IMR-90 (cell line): ENCODE measurements at regions not wholly inside any gene's neighbourhood (a gene's known extent, or its start where the extent isn't known, plus 50 kb on each side); places are given as distances from the start of the nearest gene placed in this dataset.

Source experiments
- ATAC-seq: fragments of 200-7000 bp; cut with Tn5 transposase; 2 replicates; pipeline ENCODE4 v1.9.1; 2020; ENCODE audit warnings: low read depth, mild to moderate bottlenecking, moderate library complexity
- BruUV-seq: library from RNA; stranded (reverse); fragments of 400-500 nt; replicated peaks from 2 replicates; lab custom pipeline; 2021; lab: Mats Ljungman, UMichigan
- CTCF ChIA-PET: fragments of 300-600 bp; formaldehyde crosslinking; extraction: SDS; loops from one replicate; lab custom pipeline; 2021; ENCODE audit warnings: antibody characterized with exemption; lab: Yijun Ruan, JAX
- POLR2A ChIA-PET: fragments of 300-600 bp; sonication (Branson Sonifier 250); formaldehyde crosslinking; loops from one replicate; lab custom pipeline; 2022; ENCODE audit warnings: antibody characterized with exemption; ENCODE audit not compliant: unreplicated experiment; lab: Charles Lee
- DNase-seq: peaks from one replicate; pipeline ENCODE4 v3.0.0; 2013
- H2AFZ ChIP-seq: replicated peaks from 2 replicates; pipeline ENCODE3; 2013; ENCODE audit warnings: low read length, mild to moderate bottlenecking; ENCODE audit not compliant: poor library complexity
- H2AK5ac ChIP-seq: 2 replicates; pipeline ENCODE4 v1.6.1; 2013; ENCODE audit warnings: low read depth, low read length, inconsistent platforms
- H2AK9ac ChIP-seq: replicated peaks from 2 replicates; pipeline ENCODE3; 2013; ENCODE audit warnings: mild to moderate bottlenecking, low read depth, low read length, moderate library complexity; ENCODE audit not compliant: poor library complexity
- H2BK120ac ChIP-seq: 2 replicates; pipeline ENCODE4 v1.6.1; 2013; ENCODE audit warnings: low read depth, low read length, inconsistent platforms
- H2BK15ac ChIP-seq: 3 replicates; pipeline ENCODE4 v1.6.1; 2013; ENCODE audit warnings: low read depth, low read length, inconsistent platforms
- H2BK20ac ChIP-seq: 2 replicates; pipeline ENCODE4 v1.6.1; 2013; ENCODE audit warnings: low read depth, mild to moderate bottlenecking, inconsistent platforms, low read length, moderate library complexity
- H2BK5ac ChIP-seq: 2 replicates; pipeline ENCODE4 v1.6.1; 2013; ENCODE audit warnings: mild to moderate bottlenecking, low read depth, low read length, inconsistent platforms; ENCODE audit not compliant: poor library complexity, severe bottlenecking
- H3K14ac ChIP-seq: replicated peaks from 2 replicates; pipeline ENCODE4 v1.6.1; 2013; ENCODE audit warnings: low read depth, low read length, inconsistent platforms
- H3K18ac ChIP-seq: 2 replicates; pipeline ENCODE4 v1.6.1; 2013; ENCODE audit warnings: low read depth, low read length, control low read depth
- H3K23ac ChIP-seq: 2 replicates; pipeline ENCODE4 v1.6.1; 2013; ENCODE audit warnings: low read depth, low read length, inconsistent platforms
- H3K27ac ChIP-seq: 2 replicates; pipeline ENCODE4 v1.5.1; 2013; ENCODE audit warnings: mild to moderate bottlenecking, control low read depth, low read length; ENCODE audit not compliant: insufficient read depth
- H3K27me3 ChIP-seq: 2 replicates; pipeline ENCODE4 v1.6.1; 2013; ENCODE audit warnings: low read length; ENCODE audit not compliant: control insufficient read depth, insufficient read depth
- H3K36me3 ChIP-seq: 2 replicates; pipeline ENCODE4 v1.6.1; 2013; ENCODE audit warnings: low read length, mixed read lengths; ENCODE audit not compliant: control insufficient read depth, insufficient read depth
- H3K4ac ChIP-seq: 2 replicates; pipeline ENCODE4 v1.6.1; 2013; ENCODE audit warnings: low read depth, low read length, inconsistent platforms
- H3K4me1 ChIP-seq: 2 replicates; pipeline ENCODE4 v1.6.1; 2013; ENCODE audit warnings: low read length, mixed read lengths; ENCODE audit not compliant: control insufficient read depth, insufficient read depth
- H3K4me2 ChIP-seq: 2 replicates; pipeline ENCODE4 v1.6.1; 2013; ENCODE audit warnings: low read depth, mild to moderate bottlenecking, control low read depth, low read length, moderate library complexity
- H3K4me3 ChIP-seq: 2 replicates; pipeline ENCODE4 v1.5.1; 2013; ENCODE audit warnings: low read depth, mild to moderate bottlenecking, control low read depth, low read length, moderate library complexity; ENCODE audit not compliant: insufficient read depth
- H3K56ac ChIP-seq: 2 replicates; pipeline ENCODE4 v1.6.1; 2013; ENCODE audit warnings: low read length, inconsistent platforms; ENCODE audit not compliant: insufficient read depth; ENCODE audit errors: extremely low read depth
- H3K79me1 ChIP-seq, 2 experiments: 2 replicates each; pipeline ENCODE4 v1.6.1; 2013; ENCODE audit warnings: low read length in 2 of 2, inconsistent platforms in 1 of 2, low read depth in 1 of 2
- H3K9ac ChIP-seq: 2 replicates; pipeline ENCODE4 v1.6.1; 2013; ENCODE audit warnings: low read depth, low read length, control low read depth
- H3K9me1 ChIP-seq: 2 replicates; pipeline ENCODE4 v1.6.1; 2013; ENCODE audit warnings: low read length, inconsistent platforms; ENCODE audit not compliant: insufficient read depth
- H3K9me3 ChIP-seq: 2 replicates; pipeline ENCODE4 v1.6.1; 2013; ENCODE audit warnings: low read length; ENCODE audit not compliant: control insufficient read depth, insufficient read depth
- H4K20me1 ChIP-seq: 2 replicates; pipeline ENCODE4 v1.6.1; 2013; ENCODE audit warnings: low read length, inconsistent platforms; ENCODE audit not compliant: insufficient read depth
- H4K5ac ChIP-seq: 2 replicates; pipeline ENCODE4 v1.6.1; 2013; ENCODE audit warnings: mild to moderate bottlenecking, low read depth, low read length, control low read depth
- H4K8ac ChIP-seq, 2 experiments: 2 replicates each; pipeline ENCODE4 v1.6.1; 2013; ENCODE audit warnings: low read depth in 2 of 2, low read length in 2 of 2, control low read depth in 1 of 2, inconsistent platforms in 1 of 2
- H4K91ac ChIP-seq: 2 replicates; pipeline ENCODE4 v1.6.1; 2013; ENCODE audit warnings: low read depth, low read length, inconsistent platforms; ENCODE audit not compliant: insufficient read depth
- BHLHE40 ChIP-seq: fragments of 150-350 bp; IDR thresholded peaks from 2 replicates; pipeline ENCODE4 v1.6.1; 2016; ENCODE audit warnings: mild to moderate bottlenecking, low read depth, low read length
- CEBPB ChIP-seq: IDR thresholded peaks from 2 replicates; pipeline ENCODE4 v1.6.1; 2012; ENCODE audit warnings: low read depth, low read length, improper control_type of control experiment
- CHD1 ChIP-seq: IDR thresholded peaks from 2 replicates; pipeline ENCODE4 v1.6.1; 2012; ENCODE audit warnings: low read depth, low read length, improper control_type of control experiment
- CTCF ChIP-seq: conservative IDR thresholded peaks from 2 replicates; pipeline ENCODE4 v1.5.1; 2012; ENCODE audit warnings: mild to moderate bottlenecking, low read depth, low read length, improper control_type of control experiment
- ELK1 ChIP-seq: fragments of 150-350 bp; IDR thresholded peaks from 2 replicates; pipeline ENCODE4 v1.6.1; 2016; ENCODE audit warnings: low read depth, mild to moderate bottlenecking, low read length, moderate library complexity, borderline replicate concordance
- FOS ChIP-seq: fragments of 150-350 bp; IDR thresholded peaks from 2 replicates; pipeline ENCODE4 v1.6.1; 2016; ENCODE audit warnings: low read depth, low read length
- MAFK ChIP-seq: IDR thresholded peaks from 2 replicates; pipeline ENCODE4 v1.6.1; 2012; ENCODE audit warnings: low read depth, low read length, improper control_type of control experiment
- MAZ ChIP-seq: IDR thresholded peaks from 2 replicates; pipeline ENCODE4 v1.6.1; 2012; ENCODE audit warnings: low read depth, mild to moderate bottlenecking, low read length, improper control_type of control experiment, moderate library complexity, borderline replicate concordance
- MXI1 ChIP-seq: IDR thresholded peaks from 2 replicates; pipeline ENCODE4 v1.6.1; 2012; ENCODE audit warnings: low read depth, mild to moderate bottlenecking, low read length, moderate library complexity, borderline replicate concordance
- NFE2L2 ChIP-seq: fragments of 150-350 bp; IDR thresholded peaks from 2 replicates; pipeline ENCODE4 v1.6.1; 2016; ENCODE audit warnings: low read depth, mild to moderate bottlenecking, low read length
- POLR2A ChIP-seq: IDR thresholded peaks from 2 replicates; pipeline ENCODE4 v1.6.1; 2012; ENCODE audit warnings: mild to moderate bottlenecking, low read depth, low read length
- RAD21 ChIP-seq: IDR thresholded peaks from 2 replicates; pipeline ENCODE4 v1.6.1; 2012; ENCODE audit warnings: low read length, improper control_type of control experiment
- RCOR1 ChIP-seq: IDR thresholded peaks from 2 replicates; pipeline ENCODE4 v1.6.1; 2012; ENCODE audit warnings: mild to moderate bottlenecking, low read length, improper control_type of control experiment; ENCODE audit not compliant: insufficient replicate concordance
- RFX5 ChIP-seq: IDR thresholded peaks from 2 replicates; pipeline ENCODE4 v1.8.0; 2012; ENCODE audit warnings: low read depth, mild to moderate bottlenecking, low read length, moderate library complexity
- SMC3 ChIP-seq: fragments of 150-350 bp; IDR thresholded peaks from 2 replicates; pipeline ENCODE4 v1.6.1; 2016; ENCODE audit warnings: low read depth, mild to moderate bottlenecking, antibody characterized with exemption, low read length, moderate library complexity
- USF2 ChIP-seq: fragments of 150-350 bp; IDR thresholded peaks from 2 replicates; pipeline ENCODE4 v1.6.1; 2017; ENCODE audit warnings: mild to moderate bottlenecking, antibody characterized with exemption, low read length, low read depth
- WGBS, 2 experiments: methylation state at CpG; one replicate each; pipeline versions ENCODE4 v1.1.5 to v1.1.7; 2013; ENCODE audit warnings: missing lambda C conversion rate in 2 of 2; ENCODE audit not compliant: insufficient read length in 1 of 2; ENCODE audit errors: extremely low coverage in 2 of 2; 5-methylcytosine and 5-hydroxymethylcytosine counted together
- dilution Hi-C: fragments of 300-500 bp; cut with HindIII; formaldehyde crosslinking; loops from one replicate; pipeline ENCODE4 v1.14.3; 2018; ENCODE audit warnings: low sequenced_read_pairs; ENCODE audit not compliant: unreplicated experiment
- in situ Hi-C: fragments of 300-500 bp; cut with MboI; formaldehyde crosslinking; loops from 3 replicates; pipeline ENCODE4 v1.14.3; 2019; ENCODE audit warnings: low sequenced_read_pairs, inconsistent platforms, mixed read lengths
- intact Hi-C: fragments of 100-400 bp; cut with micrococcal nuclease; formaldehyde crosslinking; loops from 2 replicates; pipeline ENCODE4 v1.10.0; 2022

- ATAC-seq (no peak), DNase-seq (no peak)
- Histone ChIP-seq H2AK9ac (no peak overlapping the region), H3K79me1 (no peaks in the 10 kb centered on the region), H3K4me2 (no peak overlapping the region), H3K9ac (no peak overlapping the region), H3K14ac (no peak overlapping the region), H3K27me3 (no peaks in the 10 kb centered on the region), H3K36me3 (no peaks in the 10 kb centered on the region), H3K4ac (no peak overlapping the region), H3K56ac (no peak overlapping the region), H2BK120ac (no peak overlapping the region), H4K91ac (no peak overlapping the region), H2BK15ac (no peak overlapping the region), H3K4me3 (no peak overlapping the region), H4K8ac (no peak overlapping the region), H2AFZ (no peak overlapping the region), H3K23ac (no peak overlapping the region), H4K5ac (no peak overlapping the region), H2BK5ac (no peak overlapping the region), H3K9me1 (no peaks in the 10 kb centered on the region), H3K18ac (no peak overlapping the region), H3K9me3 (peaks cover 4% of the 10 kb centered on the region), H4K20me1 (no peaks in the 10 kb centered on the region), H3K27ac (no peak overlapping the region), H2BK20ac (no peak overlapping the region), H2AK5ac (no peak overlapping the region), H3K4me1 (no peaks in the 10 kb centered on the region)
- no TSS peak for BruUV-seq
- WGBS, 2 experiments, result no CpG with 5 or more reads among the region's 1 CpG
- in situ Hi-C loops (no loop called here), dilution Hi-C loops (no loop called here), intact Hi-C loops (no loop called here)
- CTCF ChIA-PET, result no interaction called here
- POLR2A ChIA-PET, result no interaction called here
- TF ChIP-seq RAD21, result no peak
- TF ChIP-seq CHD1, result no peak
- TF ChIP-seq MAFK, result no peak
- no peak for TF ChIP-seq BHLHE40
- no peak for TF ChIP-seq CTCF
- no peak for TF ChIP-seq RFX5
- no peak for TF ChIP-seq USF2
- no peak for TF ChIP-seq MAZ
- no peak for TF ChIP-seq RCOR1
- no peak for TF ChIP-seq POLR2A
- TF ChIP-seq NFE2L2, result no peak
- TF ChIP-seq CEBPB, result no peak
- no peak for TF ChIP-seq MXI1
- TF ChIP-seq ELK1, result no peak
- TF ChIP-seq FOS, result no peak
- TF ChIP-seq SMC3, result no peak
Observed at GRCh38 chr5:64015824-64016223, 53.6 kb upstream of the HTR1A start.
